ENCODE measurements at regions not wholly inside any gene's neighbourhood (a gene's known extent, or its start where the extent isn't known, plus 50 kb on each side); places are given as distances from the start of the nearest gene placed in this dataset.

DNA sequence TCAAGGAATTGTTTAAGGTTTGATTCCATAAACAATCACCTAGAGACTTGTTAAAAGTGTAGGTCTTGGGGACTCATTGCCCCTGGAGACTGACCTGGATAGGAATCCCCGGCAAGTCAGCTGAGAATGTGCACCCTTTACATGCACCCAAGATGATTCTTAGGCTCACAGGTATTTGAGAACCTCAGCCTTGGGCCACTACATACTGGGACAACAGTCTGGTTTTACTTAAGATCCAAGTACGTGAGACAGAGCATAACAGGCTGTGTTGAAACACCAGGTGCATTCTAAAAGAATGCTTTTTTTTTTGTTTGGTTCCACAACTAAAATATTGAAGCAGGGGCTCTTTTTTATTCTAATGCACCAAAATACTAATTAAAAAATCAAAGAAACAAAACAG, 215.8 kb downstream of the TMX3 start:
- TF ChIP-seq, protein P1, sequence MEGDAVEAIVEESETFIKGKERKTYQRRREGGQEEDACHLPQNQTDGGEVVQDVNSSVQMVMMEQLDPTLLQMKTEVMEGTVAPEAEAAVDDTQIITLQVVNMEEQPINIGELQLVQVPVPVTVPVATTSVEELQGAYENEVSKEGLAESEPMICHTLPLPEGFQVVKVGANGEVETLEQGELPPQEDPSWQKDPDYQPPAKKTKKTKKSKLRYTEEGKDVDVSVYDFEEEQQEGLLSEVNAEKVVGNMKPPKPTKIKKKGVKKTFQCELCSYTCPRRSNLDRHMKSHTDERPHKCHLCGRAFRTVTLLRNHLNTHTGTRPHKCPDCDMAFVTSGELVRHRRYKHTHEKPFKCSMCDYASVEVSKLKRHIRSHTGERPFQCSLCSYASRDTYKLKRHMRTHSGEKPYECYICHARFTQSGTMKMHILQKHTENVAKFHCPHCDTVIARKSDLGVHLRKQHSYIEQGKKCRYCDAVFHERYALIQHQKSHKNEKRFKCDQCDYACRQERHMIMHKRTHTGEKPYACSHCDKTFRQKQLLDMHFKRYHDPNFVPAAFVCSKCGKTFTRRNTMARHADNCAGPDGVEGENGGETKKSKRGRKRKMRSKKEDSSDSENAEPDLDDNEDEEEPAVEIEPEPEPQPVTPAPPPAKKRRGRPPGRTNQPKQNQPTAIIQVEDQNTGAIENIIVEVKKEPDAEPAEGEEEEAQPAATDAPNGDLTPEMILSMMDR (IDR thresholded peaks at IDR 0.05; ENCODE audit: control insufficient read depth, insufficient read depth, low read depth, low read length, missing control alignments), result no peak
- DNase-seq (ENCODE audit: low read depth), result no peak
- H3K4me3 ChIP-seq (ENCODE audit: control insufficient read depth, low read depth, low read length), result no peak overlapping the region

DNA sequence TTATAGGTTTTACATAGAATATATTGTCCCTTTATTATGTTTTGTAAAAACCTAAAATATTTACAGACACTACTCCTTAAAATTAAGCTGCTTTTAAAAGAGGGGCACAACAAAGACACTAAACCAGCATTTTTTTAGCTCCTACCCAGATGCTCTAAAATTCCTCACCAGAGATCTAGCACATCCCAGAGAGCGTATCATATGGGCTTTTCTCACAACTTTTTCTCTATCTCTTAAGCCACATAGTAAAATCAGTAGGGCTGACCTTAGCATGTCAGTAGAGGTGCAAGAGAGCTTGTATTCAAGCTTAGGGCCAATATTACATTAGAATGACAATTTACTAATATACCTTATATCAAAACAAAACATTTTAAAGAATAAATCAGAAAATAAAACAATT, 216.3 kb downstream of the TMX3 start:
- no peak for DNase-seq (ENCODE audit: low read depth)
- TF ChIP-seq, protein P1 (IDR thresholded peaks at IDR 0.05; ENCODE audit: control insufficient read depth, insufficient read depth, low read depth, low read length, missing control alignments), result no peak
- no peak overlapping the region for H3K4me3 ChIP-seq (ENCODE audit: control insufficient read depth, low read depth, low read length)

DNA sequence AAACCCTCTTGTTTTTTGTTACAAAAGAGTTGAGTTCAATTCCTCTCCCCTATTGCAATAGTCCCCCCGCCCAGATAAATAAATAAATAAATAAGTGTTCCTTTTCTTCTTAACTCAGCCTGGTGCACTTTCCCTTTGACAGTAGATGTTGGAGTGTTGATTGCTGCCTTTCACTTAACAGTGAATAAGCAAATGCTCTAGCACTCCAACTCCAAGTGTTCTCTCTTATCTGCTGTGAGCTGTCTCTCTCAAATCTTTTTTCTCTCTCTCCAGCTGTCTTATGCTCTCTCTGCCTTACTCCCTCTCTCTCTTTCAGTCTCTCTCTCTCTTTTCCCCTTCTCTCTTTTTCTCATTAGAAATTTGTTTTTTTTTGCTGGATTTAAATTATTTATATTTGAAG, 216.7 kb downstream of the TMX3 start:
- TF ChIP-seq, protein P1 (IDR thresholded peaks at IDR 0.05; ENCODE audit: control insufficient read depth, insufficient read depth, low read depth, low read length, missing control alignments), result no peak
- DNase-seq (ENCODE audit: low read depth), result no peak
- H3K4me3 ChIP-seq (ENCODE audit: control insufficient read depth, low read depth, low read length), result no peak overlapping the region

DNA sequence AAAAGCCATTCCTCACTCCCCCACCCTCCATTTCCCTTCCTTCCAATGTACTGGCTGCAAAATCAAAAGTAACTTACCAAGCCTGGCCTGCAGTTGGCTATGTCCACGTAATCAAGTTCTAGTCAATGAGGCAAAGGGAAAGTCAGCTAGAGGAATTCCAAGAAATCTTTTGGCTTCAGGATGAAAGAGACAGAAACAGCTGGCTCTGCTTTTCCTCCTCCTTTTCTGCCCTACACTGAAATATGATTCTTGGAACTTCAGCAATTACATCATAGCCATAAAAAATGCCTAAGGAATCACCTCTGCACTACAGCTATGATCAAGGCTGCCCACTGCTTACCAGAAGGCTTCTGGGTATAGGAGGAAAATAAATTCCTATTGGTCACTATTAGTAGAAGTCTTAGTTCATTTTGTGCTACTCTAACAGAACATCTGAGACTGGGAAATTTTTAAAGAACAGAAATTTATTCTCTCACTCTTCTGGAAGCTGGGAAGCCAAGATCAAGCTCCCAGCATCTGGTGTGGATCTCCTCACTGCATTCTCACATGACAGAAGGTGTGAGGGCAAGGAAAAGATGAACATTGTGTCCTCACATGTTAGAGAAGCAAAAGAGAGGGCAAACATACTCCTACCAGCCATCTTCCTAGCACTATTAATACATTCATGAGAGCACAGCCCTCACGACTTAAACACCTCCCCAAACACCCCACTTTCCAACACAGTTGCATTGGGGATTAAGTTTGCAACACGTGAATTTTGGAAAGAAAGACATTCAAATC, 219.9 kb downstream of the TMX3 start:
- no peak overlapping the region for H3K4me3 ChIP-seq (ENCODE audit: control insufficient read depth, low read depth, low read length)
- TF ChIP-seq, protein P1 (IDR thresholded peaks at IDR 0.05; ENCODE audit: control insufficient read depth, insufficient read depth, low read depth, low read length, missing control alignments), result no peak
- peak; percentile 89 for DNase-seq (ENCODE audit: low read depth)

DNA sequence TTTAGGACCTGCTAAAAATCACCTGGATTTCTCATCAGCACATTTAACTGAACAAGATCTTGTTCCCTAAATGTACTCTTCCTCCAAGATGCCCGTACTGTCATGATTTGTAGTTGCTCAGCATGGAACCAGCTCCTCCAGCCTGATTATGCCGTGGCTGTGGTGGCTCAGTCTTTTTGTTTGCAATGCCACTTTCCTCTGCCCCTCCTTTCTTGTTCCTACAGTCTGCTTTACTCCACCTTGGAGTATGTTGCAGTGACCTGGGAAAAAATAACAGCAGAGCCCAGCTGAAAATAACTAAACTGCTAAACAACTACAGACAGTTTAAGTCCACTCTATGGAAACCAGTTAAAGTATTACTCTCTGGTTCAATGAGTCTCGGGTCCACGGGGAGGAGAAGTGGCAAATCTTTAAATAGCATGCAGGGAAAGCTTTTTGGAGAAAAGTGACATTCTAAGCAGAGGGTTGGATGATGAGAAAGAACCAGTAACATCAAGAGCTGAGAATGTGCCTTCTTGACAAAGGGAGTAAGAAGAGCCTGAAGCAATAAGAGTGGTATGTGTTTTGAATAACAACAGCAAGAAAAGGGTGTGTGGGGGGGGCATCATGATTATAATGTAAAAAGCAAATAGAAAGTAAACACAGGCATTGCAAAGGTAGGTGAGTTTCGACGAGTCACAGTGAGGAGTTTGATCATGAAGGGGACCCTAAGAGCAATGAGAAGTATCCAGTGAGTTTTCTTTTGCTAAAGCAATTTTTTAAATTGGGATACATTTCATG, 225.7 kb downstream of the TMX3 start:
- TF ChIP-seq, protein P1 (IDR thresholded peaks at IDR 0.05; ENCODE audit: control insufficient read depth, insufficient read depth, low read depth, low read length, missing control alignments), result no peak
- no peak for DNase-seq (ENCODE audit: low read depth)
- no peak overlapping the region for H3K4me3 ChIP-seq (ENCODE audit: control insufficient read depth, low read depth, low read length)

DNA sequence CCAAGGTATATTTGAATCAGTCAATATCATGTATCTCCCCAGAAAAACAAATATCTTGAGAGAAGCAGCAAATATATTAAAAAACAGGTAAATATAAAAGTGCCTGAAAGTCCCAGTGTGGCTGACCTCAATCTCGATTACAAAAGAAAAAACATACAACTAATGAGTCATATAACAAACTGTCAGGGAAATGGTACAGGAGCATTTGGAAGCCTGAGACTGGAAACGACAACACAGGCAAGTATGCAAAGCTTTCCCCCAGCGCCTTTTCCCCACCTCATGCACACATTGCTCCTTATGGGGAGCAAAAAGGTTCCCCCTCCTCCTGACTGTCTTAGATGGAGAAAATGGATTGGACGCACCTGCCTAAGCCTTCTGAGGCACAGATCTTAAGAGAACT, 230.7 kb downstream of the TMX3 start:
- H3K4me3 ChIP-seq (ENCODE audit: control insufficient read depth, low read depth, low read length), result no peak overlapping the region
- DNase-seq (ENCODE audit: low read depth), result no peak
- TF ChIP-seq, protein P1 (IDR thresholded peaks at IDR 0.05; ENCODE audit: control insufficient read depth, insufficient read depth, low read depth, low read length, missing control alignments), result no peak

Data from AG09309 (cell line).